ENCODE measurements at regions not wholly inside any gene's neighbourhood (a gene's known extent, or its start where the extent isn't known, plus 50 kb on each side); places are given as distances from the start of the nearest gene placed in this dataset.

- no peak overlapping the region for H3K4me3 ChIP-seq
- TF ChIP-seq CTCF (IDR thresholded peaks at IDR 0.05) = no peak
- DNase-seq (ENCODE audit: low spot score) = no peak
- H3K27ac ChIP-seq = no peak overlapping the region
Observed at GRCh38 chr2:129205176-129205575, 774.3 kb upstream of the RAB6C start.

- Histone ChIP-seq H3K4me3 (no peak overlapping the region), H3K27ac (no peak overlapping the region)
- no peak for DNase-seq (ENCODE audit: low spot score)
- TF ChIP-seq CTCF (IDR thresholded peaks at IDR 0.05) = no peak
Observed at GRCh38 chr2:129205766-129206165, 773.7 kb upstream of the RAB6C start.

- no peak overlapping the region for H3K4me3 ChIP-seq
- H3K27ac ChIP-seq = no peak overlapping the region
- no peak for TF ChIP-seq CTCF (IDR thresholded peaks at IDR 0.05)
- DNase-seq (ENCODE audit: low spot score) = no peak
Observed at GRCh38 chr2:129212299-129212958, 767.0 kb upstream of the RAB6C start.

GRCh38 chr2:129224022-129224421 lies 755.4 kb upstream of the RAB6C start:
- TF ChIP-seq CTCF (IDR thresholded peaks at IDR 0.05) = no peak
- Histone ChIP-seq H3K4me3 (no peak overlapping the region), H3K27ac (no peak overlapping the region)
- no peak for DNase-seq (ENCODE audit: low spot score)

GRCh38 chr2:129224486-129224885 lies 755.0 kb upstream of the RAB6C start:
- Histone ChIP-seq H3K4me3 (no peak overlapping the region), H3K27ac (no peak overlapping the region)
- DNase-seq (ENCODE audit: low spot score) = no peak
- TF ChIP-seq CTCF (IDR thresholded peaks at IDR 0.05) = no peak

- Histone ChIP-seq H3K27ac (no peak overlapping the region), H3K4me3 (no peak overlapping the region)
- no peak for DNase-seq (ENCODE audit: low spot score)
- no peak for TF ChIP-seq CTCF (IDR thresholded peaks at IDR 0.05)
Observed at GRCh38 chr2:129229196-129229595, 750.3 kb upstream of the RAB6C start.

GRCh38 chr2:129229830-129230441 lies 749.5 kb upstream of the RAB6C start:
- no peak overlapping the region for H3K4me3 ChIP-seq
- TF ChIP-seq CTCF (IDR thresholded peaks at IDR 0.05) = no peak
- H3K27ac ChIP-seq = no peak overlapping the region
- DNase-seq (ENCODE audit: low spot score) = no peak

Measured in coronary artery (tissue), 2 donors.